T-helper 2 cell treated with Interferon-gamma antibody and Interleukin-4, amounts not matched to agents 5 μg/mL and 100 μg/mL, for 36 hours (primary cell): ENCODE measurements at regions not wholly inside any gene's neighbourhood (a gene's known extent, or its start where the extent isn't known, plus 50 kb on each side); places are given as distances from the start of the nearest gene placed in this dataset.

ENCODE experiments used
- DNase-seq: peaks from one replicate; pipeline ENCODE4 v3.0.0; 2021; ENCODE audit warnings: low spot score
- H3K27ac Mint-ChIP-seq: one replicate; pipeline ENCODE4 v1.8.0; 2021; ENCODE audit warnings: mild to moderate bottlenecking, mixed read lengths
- H3K27me3 Mint-ChIP-seq: one replicate; pipeline ENCODE4 v1.8.0; 2021; ENCODE audit warnings: low read depth, mixed read lengths
- H3K36me3 Mint-ChIP-seq: one replicate; pipeline ENCODE4 v1.8.0; 2021; ENCODE audit warnings: low read depth, mixed read lengths
- H3K4me1 Mint-ChIP-seq: one replicate; pipeline ENCODE4 v1.8.0; 2021; ENCODE audit warnings: low read depth, mixed read lengths
- H3K4me3 Mint-ChIP-seq: one replicate; pipeline ENCODE4 v1.8.0; 2022; ENCODE audit warnings: mild to moderate bottlenecking, moderate library complexity, mixed read lengths
- H3K9me3 Mint-ChIP-seq: one replicate; pipeline ENCODE4 v1.8.0; 2021; ENCODE audit warnings: mixed read lengths

- Mint-ChIP-seq H3K4me1 (no peaks in the 10 kb centered on the region), H3K36me3 (no peaks in the 10 kb centered on the region), H3K9me3 (no peaks in the 10 kb centered on the region), H3K27ac (no peak overlapping the region), H3K27me3 (no peaks in the 10 kb centered on the region), H3K4me3 (no peak overlapping the region)
- no peak for DNase-seq
These were observed 404.4 kb downstream of the MAN2A1 start for GRCh38 chr5:110094109-110094508.

- Mint-ChIP-seq H3K27ac (no peak overlapping the region), H3K9me3 (no peaks in the 10 kb centered on the region), H3K4me1 (no peaks in the 10 kb centered on the region), H3K4me3 (no peak overlapping the region), H3K36me3 (no peaks in the 10 kb centered on the region), H3K27me3 (no peaks in the 10 kb centered on the region)
- no peak for DNase-seq
These were observed 404.8 kb downstream of the MAN2A1 start for GRCh38 chr5:110094548-110094947.

- no peaks in the 10 kb centered on the region for H3K9me3 Mint-ChIP-seq
- no peak overlapping the region for H3K27ac Mint-ChIP-seq
- no peak for DNase-seq
- no peak overlapping the region for H3K4me3 Mint-ChIP-seq
- no peaks in the 10 kb centered on the region for H3K4me1 Mint-ChIP-seq
- no peaks in the 10 kb centered on the region for H3K36me3 Mint-ChIP-seq
- no peaks in the 10 kb centered on the region for H3K27me3 Mint-ChIP-seq
These were observed 406.7 kb downstream of the MAN2A1 start for GRCh38 chr5:110096419-110096818.

- Mint-ChIP-seq H3K36me3 (no peaks in the 10 kb centered on the region), H3K4me1 (peaks cover 10% of the 10 kb centered on the region), H3K27me3 (no peaks in the 10 kb centered on the region), H3K4me3 (no peak overlapping the region), H3K27ac (no peak overlapping the region), H3K9me3 (no peaks in the 10 kb centered on the region)
- no peak for DNase-seq
These were observed 409.8 kb downstream of the MAN2A1 start for GRCh38 chr5:110099572-110099971.

GRCh38 chr5:110103081-110103480, 413.4 kb downstream of the MAN2A1 start:
- no peak overlapping the region for H3K27ac Mint-ChIP-seq
- no peak for DNase-seq
- H3K36me3 Mint-ChIP-seq, result no peaks in the 10 kb centered on the region

GRCh38 chr5:110104060-110104725, 414.5 kb downstream of the MAN2A1 start:
- Mint-ChIP-seq H3K36me3 (no peaks in the 10 kb centered on the region), H3K27ac (no peak overlapping the region), H3K9me3 (no peaks in the 10 kb centered on the region), H3K4me1 (peaks cover 26% of the 10 kb centered on the region), H3K27me3 (peaks cover 1% of the 10 kb centered on the region), H3K4me3 (no peak overlapping the region)
- DNase-seq, result no peak

More at GRCh38 chr5:110103081-110103480, 413.4 kb downstream of the MAN2A1 start:
- H3K4me1 Mint-ChIP-seq, result peaks cover 26% of the 10 kb centered on the region
- peaks cover 1% of the 10 kb centered on the region for H3K27me3 Mint-ChIP-seq
- H3K9me3 Mint-ChIP-seq, result no peaks in the 10 kb centered on the region
- H3K4me3 Mint-ChIP-seq, result no peak overlapping the region

GRCh38 chr5:110104726-110105669, 415.3 kb downstream of the MAN2A1 start:
- no peak for DNase-seq
- H3K36me3 Mint-ChIP-seq, result no peaks in the 10 kb centered on the region
- no peak overlapping the region for H3K4me3 Mint-ChIP-seq
- H3K4me1 Mint-ChIP-seq, result peaks cover 26% of the 10 kb centered on the region
- H3K9me3 Mint-ChIP-seq, result no peaks in the 10 kb centered on the region
- peaks cover 1% of the 10 kb centered on the region for H3K27me3 Mint-ChIP-seq
- no peak overlapping the region for H3K27ac Mint-ChIP-seq

GRCh38 chr5:110105692-110106091, 416.0 kb downstream of the MAN2A1 start:
- DNase-seq, result no peak
- Mint-ChIP-seq H3K4me1 (peaks cover 26% of the 10 kb centered on the region), H3K27me3 (peaks cover 1% of the 10 kb centered on the region), H3K4me3 (no peak overlapping the region), H3K27ac (no peak overlapping the region), H3K36me3 (no peaks in the 10 kb centered on the region), H3K9me3 (no peaks in the 10 kb centered on the region)

- DNase-seq, result no peak
- H3K27ac Mint-ChIP-seq, result no peak overlapping the region
- H3K9me3 Mint-ChIP-seq, result no peaks in the 10 kb centered on the region
- H3K4me1 Mint-ChIP-seq, result peaks cover 26% of the 10 kb centered on the region
- no peak overlapping the region for H3K4me3 Mint-ChIP-seq
- no peaks in the 10 kb centered on the region for H3K36me3 Mint-ChIP-seq
- peaks cover 1% of the 10 kb centered on the region for H3K27me3 Mint-ChIP-seq
These were observed 417.0 kb downstream of the MAN2A1 start for GRCh38 chr5:110106750-110107149.

GRCh38 chr5:110108520-110108919, 418.8 kb downstream of the MAN2A1 start:
- H3K36me3 Mint-ChIP-seq, result no peaks in the 10 kb centered on the region
- peaks cover 24% of the 10 kb centered on the region for H3K4me1 Mint-ChIP-seq
- no peaks in the 10 kb centered on the region for H3K9me3 Mint-ChIP-seq
- H3K27ac Mint-ChIP-seq, result no peak overlapping the region
- DNase-seq, result no peak
- H3K4me3 Mint-ChIP-seq, result no peak overlapping the region
- H3K27me3 Mint-ChIP-seq, result peaks cover 1% of the 10 kb centered on the region

GRCh38 chr5:110109667-110110066, 419.9 kb downstream of the MAN2A1 start:
- Mint-ChIP-seq H3K27ac (no peak overlapping the region), H3K36me3 (no peaks in the 10 kb centered on the region), H3K27me3 (peaks cover 1% of the 10 kb centered on the region), H3K4me1 (peaks cover 15% of the 10 kb centered on the region), H3K9me3 (no peaks in the 10 kb centered on the region), H3K4me3 (no peak overlapping the region)
- no peak for DNase-seq

- no peaks in the 10 kb centered on the region for H3K36me3 Mint-ChIP-seq
- no peak overlapping the region for H3K4me3 Mint-ChIP-seq
- H3K4me1 Mint-ChIP-seq, result peaks cover 5% of the 10 kb centered on the region
- H3K27me3 Mint-ChIP-seq, result no peaks in the 10 kb centered on the region
- H3K27ac Mint-ChIP-seq, result no peak overlapping the region
- H3K9me3 Mint-ChIP-seq, result no peaks in the 10 kb centered on the region
- no peak for DNase-seq
These were observed 422.6 kb downstream of the MAN2A1 start for GRCh38 chr5:110112348-110112747.

GRCh38 chr5:110115503-110115902, 425.8 kb downstream of the MAN2A1 start:
- Mint-ChIP-seq H3K4me3 (no peak overlapping the region), H3K27ac (no peak overlapping the region), H3K4me1 (no peaks in the 10 kb centered on the region), H3K27me3 (peaks cover 2% of the 10 kb centered on the region), H3K36me3 (no peaks in the 10 kb centered on the region), H3K9me3 (peaks cover 13% of the 10 kb centered on the region)
- no peak for DNase-seq

- Mint-ChIP-seq H3K4me3 (no peak overlapping the region), H3K36me3 (no peaks in the 10 kb centered on the region), H3K9me3 (peaks cover 13% of the 10 kb centered on the region), H3K4me1 (no peaks in the 10 kb centered on the region), H3K27me3 (peaks cover 2% of the 10 kb centered on the region), H3K27ac (no peak overlapping the region)
- DNase-seq, result no peak
These were observed 426.8 kb downstream of the MAN2A1 start for GRCh38 chr5:110116539-110116938.
